ENCODE measurements at regions not wholly inside any gene's neighbourhood (a gene's known extent, or its start where the extent isn't known, plus 50 kb on each side); places are given as distances from the start of the nearest gene placed in this dataset.

DNA sequence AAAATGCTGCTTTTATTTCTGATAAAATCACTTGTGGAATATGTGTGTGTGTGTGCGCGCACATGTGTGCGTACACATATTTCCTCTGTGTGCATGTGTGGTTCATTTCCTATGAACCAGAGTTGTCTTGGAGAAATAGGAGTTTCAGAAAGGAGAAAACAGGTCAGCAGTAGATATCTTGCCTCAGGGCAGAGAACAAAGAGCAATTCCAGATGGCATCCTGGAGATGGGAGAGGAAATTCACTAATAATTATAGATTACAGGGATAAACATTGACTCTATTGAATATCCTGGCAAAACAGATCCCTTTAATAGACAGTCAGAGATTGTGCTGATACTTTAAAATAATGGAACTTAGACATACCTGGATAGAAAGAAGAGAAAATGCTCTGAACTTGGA lies 298.0 kb downstream of the TRIB2 start:
- Mint-ChIP-seq H3K27ac (no peak overlapping the region), H3K4me3 (no peak overlapping the region), H3K9me3 (ENCODE audit: insufficient read depth) (no peaks in the 10 kb centered on the region), H3K27me3 (peaks cover 47% of the 10 kb centered on the region), H3K4me1 (no peaks in the 10 kb centered on the region)
- no peaks in the 10 kb centered on the region for H3K79me2 ChIP-seq (ENCODE audit: control insufficient read depth, insufficient read depth, low read length)
- whole genome bisulfite sequencing (ENCODE audit: insufficient coverage) = 100% methylated on average over 3 of the region's 3 CpGs
- ATAC-seq (ENCODE audit: low read depth) = no peak
- H3K9ac ChIP-seq (ENCODE audit: low read length) = no peak overlapping the region
- intact Hi-C loops (cut with micrococcal nuclease) = no loop called here
- no peaks in the 10 kb centered on the region for H3K36me3 ChIP-seq (replicated peaks in 1 of 2; ENCODE audit: control extremely low read depth in 1 of 2, control insufficient read depth in 1 of 2, extremely low read depth in 1 of 2, insufficient read depth in 2 of 2, low read length in 1 of 2)
- H3K9me3 ChIP-seq (ENCODE audit: control extremely low read depth in 1 of 3, control insufficient read depth in 2 of 3, insufficient read depth in 1 of 3, low read length in 2 of 3) = no peaks in the 10 kb centered on the region
- no peak overlapping the region for H2AFZ ChIP-seq (ENCODE audit: insufficient read depth, low read depth, low read length, poor library complexity, severe bottlenecking)
- H3K27me3 ChIP-seq (replicated peaks in 1 of 4; ENCODE audit: control extremely low read depth in 1 of 4, control insufficient read depth in 3 of 4, insufficient read depth in 4 of 4, low read length in 3 of 4) = peaks cover 0 to 22% (median 4%) of the 10 kb centered on the region in 4 experiments
- ChIA-PET CTCF (no interaction called here), POLR2A (no interaction called here)
- no peak overlapping the region for H3K27ac ChIP-seq (ENCODE audit: low read length in 2 of 2)
- no peaks in the 10 kb centered on the region for H3K4me1 ChIP-seq (ENCODE audit: control insufficient read depth in 2 of 2, insufficient read depth in 2 of 2, low read length in 2 of 2)
- H3K4me3 ChIP-seq (ENCODE audit: control extremely low read depth in 1 of 5, extremely low read depth in 1 of 5, insufficient read depth in 1 of 5, low read depth in 2 of 5, low read length in 4 of 5) = no peak overlapping the region
- H4K20me1 ChIP-seq (ENCODE audit: control insufficient read depth, insufficient read depth, low read length, poor library complexity, severe bottlenecking) = no peaks in the 10 kb centered on the region
- DNase-seq = no peak
- no peak for TF ChIP-seq EZH2 (IDR thresholded peaks at IDR 0.05; ENCODE audit: borderline replicate concordance, insufficient read depth, low read depth, low read length, poor library complexity, severe bottlenecking)
- TF ChIP-seq, protein P1, sequence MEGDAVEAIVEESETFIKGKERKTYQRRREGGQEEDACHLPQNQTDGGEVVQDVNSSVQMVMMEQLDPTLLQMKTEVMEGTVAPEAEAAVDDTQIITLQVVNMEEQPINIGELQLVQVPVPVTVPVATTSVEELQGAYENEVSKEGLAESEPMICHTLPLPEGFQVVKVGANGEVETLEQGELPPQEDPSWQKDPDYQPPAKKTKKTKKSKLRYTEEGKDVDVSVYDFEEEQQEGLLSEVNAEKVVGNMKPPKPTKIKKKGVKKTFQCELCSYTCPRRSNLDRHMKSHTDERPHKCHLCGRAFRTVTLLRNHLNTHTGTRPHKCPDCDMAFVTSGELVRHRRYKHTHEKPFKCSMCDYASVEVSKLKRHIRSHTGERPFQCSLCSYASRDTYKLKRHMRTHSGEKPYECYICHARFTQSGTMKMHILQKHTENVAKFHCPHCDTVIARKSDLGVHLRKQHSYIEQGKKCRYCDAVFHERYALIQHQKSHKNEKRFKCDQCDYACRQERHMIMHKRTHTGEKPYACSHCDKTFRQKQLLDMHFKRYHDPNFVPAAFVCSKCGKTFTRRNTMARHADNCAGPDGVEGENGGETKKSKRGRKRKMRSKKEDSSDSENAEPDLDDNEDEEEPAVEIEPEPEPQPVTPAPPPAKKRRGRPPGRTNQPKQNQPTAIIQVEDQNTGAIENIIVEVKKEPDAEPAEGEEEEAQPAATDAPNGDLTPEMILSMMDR (IDR thresholded peaks at IDR 0.05) = no peak
- no peak overlapping the region for H3K4me2 ChIP-seq (replicated peaks; ENCODE audit: low read depth, low read length, poor library complexity, severe bottlenecking)

DNA sequence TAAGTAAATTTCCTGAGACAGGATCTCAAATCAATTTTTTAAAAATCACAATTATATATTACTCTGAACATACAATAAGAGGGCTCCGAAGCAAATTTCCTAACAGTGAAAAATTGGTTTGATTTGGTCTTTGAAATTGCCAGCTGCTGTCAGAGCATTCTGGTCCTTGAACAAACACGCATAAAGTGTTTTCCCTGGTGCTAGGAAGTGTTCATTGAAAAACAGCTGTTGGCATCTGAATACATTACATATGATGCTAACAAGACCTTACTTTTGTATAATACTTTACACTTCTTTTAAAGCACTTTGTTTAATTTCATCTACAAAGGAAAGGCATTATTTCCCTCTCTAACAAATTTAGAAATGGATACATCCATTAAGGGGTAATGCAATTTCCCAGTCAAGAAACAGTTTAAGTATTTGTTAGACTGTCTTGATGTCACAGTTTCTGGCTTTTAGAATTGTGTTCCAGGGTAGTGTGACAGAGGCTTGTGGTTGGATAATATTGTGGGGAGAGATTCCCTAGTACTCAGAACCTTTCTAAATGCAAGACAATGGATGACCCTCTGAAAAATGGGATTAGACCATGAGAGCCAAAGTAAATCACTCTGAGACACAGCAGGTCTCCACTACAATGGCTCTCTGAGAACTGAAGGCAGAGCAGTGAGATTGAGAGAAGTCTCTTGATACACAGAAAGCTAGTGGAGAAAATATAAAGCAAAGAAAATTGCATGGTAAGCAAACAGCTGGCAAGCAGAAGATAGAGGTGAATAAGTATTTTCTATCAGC lies 299.0 kb downstream of the TRIB2 start:
- H3K4me3 Mint-ChIP-seq = no peak overlapping the region
- DNase-seq = no peak
- Histone ChIP-seq H3K79me2 (ENCODE audit: control insufficient read depth, insufficient read depth, low read length) (no peaks in the 10 kb centered on the region), H3K36me3 (replicated peaks in 1 of 2; ENCODE audit: control extremely low read depth in 1 of 2, control insufficient read depth in 1 of 2, extremely low read depth in 1 of 2, insufficient read depth in 2 of 2, low read length in 1 of 2) (no peaks in the 10 kb centered on the region), H3K9ac (ENCODE audit: low read length) (no peak overlapping the region), H3K9me3 (ENCODE audit: control extremely low read depth in 1 of 3, control insufficient read depth in 2 of 3, insufficient read depth in 1 of 3, low read length in 2 of 3) (no peaks in the 10 kb centered on the region), H4K20me1 (ENCODE audit: control insufficient read depth, insufficient read depth, low read length, poor library complexity, severe bottlenecking) (no peaks in the 10 kb centered on the region), H3K4me2 (replicated peaks; ENCODE audit: low read depth, low read length, poor library complexity, severe bottlenecking) (no peak overlapping the region), H3K4me3 (ENCODE audit: control extremely low read depth in 1 of 5, extremely low read depth in 1 of 5, insufficient read depth in 1 of 5, low read depth in 2 of 5, low read length in 4 of 5) (no peak overlapping the region), H3K4me1 (ENCODE audit: control insufficient read depth in 2 of 2, insufficient read depth in 2 of 2, low read length in 2 of 2) (no peaks in the 10 kb centered on the region), H2AFZ (ENCODE audit: insufficient read depth, low read depth, low read length, poor library complexity, severe bottlenecking) (no peak overlapping the region), H3K27ac (ENCODE audit: low read length in 2 of 2) (no peak overlapping the region), H3K27me3 (replicated peaks in 1 of 4; ENCODE audit: control extremely low read depth in 1 of 4, control insufficient read depth in 3 of 4, insufficient read depth in 4 of 4, low read length in 3 of 4) (peaks cover 0 to 22% (median 8%) of the 10 kb centered on the region in 4 experiments)
- WGBS (ENCODE audit: insufficient coverage) = no CpG with 5 or more reads among the region's 2 CpGs
- no peaks in the 10 kb centered on the region for H3K4me1 Mint-ChIP-seq
- no peak for TF ChIP-seq EZH2 (IDR thresholded peaks at IDR 0.05; ENCODE audit: borderline replicate concordance, insufficient read depth, low read depth, low read length, poor library complexity, severe bottlenecking)
- TF ChIP-seq, protein P1 (IDR thresholded peaks at IDR 0.05) = no peak
- intact Hi-C loops (cut with micrococcal nuclease) = no loop called here
- CTCF ChIA-PET = interaction anchor here (1.5 kb wide), 1 partner anchor 9 kb away, joined by 6 read pairs; no protein-coding TSS in a partner anchor
- H3K27me3 Mint-ChIP-seq = peaks cover 39% of the 10 kb centered on the region
- H3K27ac Mint-ChIP-seq = no peak overlapping the region
- POLR2A ChIA-PET = no interaction called here
- no peaks in the 10 kb centered on the region for H3K9me3 Mint-ChIP-seq (ENCODE audit: insufficient read depth)
- ATAC-seq (ENCODE audit: low read depth) = no peak

Data from B cell (primary cell).